ENCODE measurements at regions not wholly inside any gene's neighbourhood (a gene's known extent, or its start where the extent isn't known, plus 50 kb on each side); places are given as distances from the start of the nearest gene placed in this dataset.

GRCh38 chr6:98640366-98640765 is 194.0 kb upstream of the POU3F2 start:
- no peak for ATAC-seq (ENCODE audit: insufficient number of reproducible peaks, low FRiP score, low read depth)
- no peak overlapping the region for H3K27ac ChIP-seq
- no peak overlapping the region for H3K4me3 ChIP-seq
- H3K4me1 ChIP-seq (ENCODE audit: control insufficient read depth in 1 of 2, low read depth in 2 of 2), result no peaks in the 10 kb centered on the region
- H3K9me3 ChIP-seq, result no peaks in the 10 kb centered on the region
- H3K27me3 ChIP-seq (replicated peaks; ENCODE audit: insufficient read depth), result no peaks in the 10 kb centered on the region
- no peak for TF ChIP-seq CTCF (IDR thresholded peaks at IDR 0.05)
- H3K36me3 ChIP-seq, result no peaks in the 10 kb centered on the region
- no peak for DNase-seq (ENCODE audit: low spot score)

DNA sequence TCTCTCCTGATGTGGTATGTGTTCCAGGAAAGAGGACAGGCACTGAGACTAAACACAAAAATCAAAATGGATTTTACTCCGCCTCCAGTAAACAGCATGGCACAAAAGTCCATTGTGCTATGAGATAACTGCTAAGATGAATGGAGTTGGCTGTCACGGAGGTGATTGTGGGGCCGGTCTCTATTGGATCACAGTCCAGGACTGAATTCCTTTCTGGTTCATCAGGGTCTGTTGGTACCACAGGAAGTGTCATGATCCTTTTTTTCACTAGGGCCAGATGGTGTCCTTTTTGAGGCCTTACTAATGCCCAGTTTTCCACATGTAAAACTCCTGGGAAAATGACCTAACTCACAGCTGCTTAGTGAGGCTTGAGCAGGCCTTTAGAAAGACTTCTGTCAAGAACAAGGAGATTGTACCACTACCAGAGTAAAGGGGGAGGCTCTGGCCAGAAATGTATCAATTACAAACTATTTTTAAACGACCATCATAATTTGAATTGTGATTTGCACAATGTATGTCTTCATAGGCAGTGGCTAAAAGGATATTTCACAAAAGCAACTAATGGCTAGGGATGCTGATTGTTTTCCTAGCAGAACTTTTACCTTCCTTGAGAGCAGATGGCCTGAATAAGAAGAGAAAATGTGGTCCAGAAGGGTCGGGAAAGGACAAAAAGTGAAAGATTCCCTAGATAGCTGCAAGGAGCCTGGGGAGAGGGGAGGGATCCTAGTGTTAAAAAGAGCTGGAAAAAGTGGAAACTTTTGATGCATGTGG is 192.2 kb upstream of the POU3F2 start:
- no peaks in the 10 kb centered on the region for H3K36me3 ChIP-seq
- no peak for TF ChIP-seq CTCF (IDR thresholded peaks at IDR 0.05)
- H3K4me1 ChIP-seq (ENCODE audit: control insufficient read depth in 1 of 2, low read depth in 2 of 2), result no peaks in the 10 kb centered on the region
- ATAC-seq (ENCODE audit: insufficient number of reproducible peaks, low FRiP score, low read depth), result no peak
- no peak for DNase-seq (ENCODE audit: low spot score)
- H3K27ac ChIP-seq, result no peak overlapping the region
- no peak overlapping the region for H3K4me3 ChIP-seq
- no peaks in the 10 kb centered on the region for H3K27me3 ChIP-seq (replicated peaks; ENCODE audit: insufficient read depth)
- no peaks in the 10 kb centered on the region for H3K9me3 ChIP-seq

GRCh38 chr6:98644063-98644462 is 190.3 kb upstream of the POU3F2 start:
- Histone ChIP-seq H3K4me3 (no peak overlapping the region), H3K9me3 (no peaks in the 10 kb centered on the region), H3K36me3 (no peaks in the 10 kb centered on the region), H3K27me3 (replicated peaks; ENCODE audit: insufficient read depth) (no peaks in the 10 kb centered on the region), H3K27ac (no peak overlapping the region), H3K4me1 (ENCODE audit: control insufficient read depth in 1 of 2, low read depth in 2 of 2) (no peaks in the 10 kb centered on the region)
- ATAC-seq (ENCODE audit: insufficient number of reproducible peaks, low FRiP score, low read depth) (no peak), DNase-seq (ENCODE audit: low spot score) (no peak)
- TF ChIP-seq CTCF (IDR thresholded peaks at IDR 0.05), result no peak

DNA sequence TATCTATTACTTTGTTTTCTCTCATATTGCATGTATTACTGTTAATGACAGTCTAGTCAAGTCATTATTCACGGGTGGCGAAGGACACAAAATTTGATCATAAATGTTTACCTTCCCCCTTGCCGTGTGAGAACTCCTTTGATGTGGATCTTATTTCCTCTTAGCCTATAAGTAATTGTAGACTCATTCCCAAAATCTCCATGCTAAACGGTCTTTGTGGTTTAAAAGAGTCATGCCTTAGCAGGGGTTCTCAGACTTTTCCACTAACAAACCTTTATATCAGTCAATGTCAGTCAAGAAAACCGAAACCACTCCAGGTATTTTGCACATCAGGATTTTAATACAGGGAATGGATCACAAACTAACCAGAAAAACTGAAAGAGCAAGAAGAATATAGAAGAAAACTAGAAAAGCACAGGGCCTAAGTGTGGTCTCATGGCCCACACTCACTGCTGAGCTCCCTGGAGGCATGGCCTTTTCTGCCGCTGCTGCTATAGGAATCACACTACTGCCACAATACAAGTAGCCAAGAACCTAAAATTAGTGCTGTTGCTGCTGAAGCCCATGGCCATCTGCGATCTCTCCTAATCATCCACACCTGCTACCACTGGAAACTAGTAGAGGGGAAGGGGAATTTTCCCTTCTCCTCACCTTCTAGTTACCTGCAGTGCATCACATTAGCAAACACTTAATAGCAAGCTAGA is 186.0 kb upstream of the POU3F2 start:
- DNase-seq (ENCODE audit: low spot score) (no peak), ATAC-seq (ENCODE audit: insufficient number of reproducible peaks, low FRiP score, low read depth) (no peak)
- no peak for TF ChIP-seq CTCF (IDR thresholded peaks at IDR 0.05)
- Histone ChIP-seq H3K9me3 (no peaks in the 10 kb centered on the region), H3K4me3 (no peak overlapping the region), H3K36me3 (no peaks in the 10 kb centered on the region), H3K27me3 (replicated peaks; ENCODE audit: insufficient read depth) (no peaks in the 10 kb centered on the region), H3K27ac (no peak overlapping the region), H3K4me1 (ENCODE audit: control insufficient read depth in 1 of 2, low read depth in 2 of 2) (no peaks in the 10 kb centered on the region)

DNA sequence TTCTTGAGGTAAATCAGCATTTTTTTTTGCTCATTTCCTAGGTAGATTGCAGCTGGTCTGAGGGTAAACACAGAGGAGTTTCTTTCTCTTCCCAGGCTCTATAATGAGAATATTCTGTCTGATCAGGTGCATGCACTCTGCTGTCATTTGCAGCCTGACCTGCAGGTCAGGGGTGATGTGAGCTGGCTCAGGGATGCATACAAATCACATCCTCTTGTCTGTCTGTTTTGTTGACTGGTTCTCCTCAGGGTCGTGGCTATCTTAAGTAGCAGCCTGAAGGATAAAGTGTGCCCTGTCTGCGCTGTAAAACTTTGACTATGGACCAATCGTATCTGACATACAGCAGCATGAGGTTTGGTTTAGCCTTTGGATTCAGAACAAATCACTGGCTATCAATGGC is 183.4 kb upstream of the POU3F2 start:
- no peaks in the 10 kb centered on the region for H3K27me3 ChIP-seq (replicated peaks; ENCODE audit: insufficient read depth)
- H3K4me3 ChIP-seq, result no peak overlapping the region
- H3K4me1 ChIP-seq (ENCODE audit: control insufficient read depth in 1 of 2, low read depth in 2 of 2), result no peaks in the 10 kb centered on the region
- no peaks in the 10 kb centered on the region for H3K36me3 ChIP-seq
- no peaks in the 10 kb centered on the region for H3K9me3 ChIP-seq
- no peak for ATAC-seq (ENCODE audit: insufficient number of reproducible peaks, low FRiP score, low read depth)
- TF ChIP-seq CTCF (IDR thresholded peaks at IDR 0.05), result no peak
- no peak overlapping the region for H3K27ac ChIP-seq
- DNase-seq (ENCODE audit: low spot score), result no peak
